Adipocyte (in vitro differentiated cells): ENCODE measurements at regions not wholly inside any gene's neighbourhood (a gene's known extent, or its start where the extent isn't known, plus 50 kb on each side); places are given as distances from the start of the nearest gene placed in this dataset.
"Not testable (repeated sequence)": the region's sequence is repeated elsewhere in the genome, so short reads cannot be mapped to it uniquely, and the experiment has no call there.

Experiments used
- DNase-seq: peaks from one replicate; pipeline ENCODE4 v3.0.0-alpha.2; 2015; ENCODE audit warnings: low read depth
- H3K27me3 ChIP-seq: replicated peaks from 2 replicates; pipeline ENCODE4 v1.7.0; 2013; ENCODE audit warnings: mild to moderate bottlenecking, low read length, moderate library complexity; ENCODE audit not compliant: control insufficient read depth, insufficient read depth
- H3K36me3 ChIP-seq: 2 replicates; pipeline ENCODE4 v1.7.0; 2013; ENCODE audit warnings: low read length, mild to moderate bottlenecking, moderate library complexity; ENCODE audit not compliant: control insufficient read depth, insufficient read depth, severe bottlenecking
- H3K4me1 ChIP-seq: 2 replicates; pipeline ENCODE4 v1.7.0; 2013; ENCODE audit warnings: mild to moderate bottlenecking, low read length, moderate library complexity; ENCODE audit not compliant: control insufficient read depth, insufficient read depth
- H3K4me3 ChIP-seq: 2 replicates; pipeline ENCODE4 v1.7.0; 2013; ENCODE audit warnings: mild to moderate bottlenecking, low read length, moderate library complexity
- H3K9ac ChIP-seq: 2 replicates; pipeline ENCODE4 v1.7.0; 2013; ENCODE audit warnings: mild to moderate bottlenecking, low read length, moderate library complexity
- H3K9me3 ChIP-seq: 2 replicates; pipeline ENCODE4 v1.7.0; 2013; ENCODE audit warnings: mild to moderate bottlenecking, low read length, moderate library complexity; ENCODE audit not compliant: control insufficient read depth

GRCh38 chr12:131635012-131635411, 75.9 kb upstream of the SFSWAP start:
- not testable (repeated sequence) for H3K9me3 ChIP-seq, H3K4me1 ChIP-seq, DNase-seq

GRCh38 chr12:131635491-131636122, 75.3 kb upstream of the SFSWAP start:
- DNase-seq = no peak
- Histone ChIP-seq H3K4me3 (no peak overlapping the region), H3K9ac (no peak overlapping the region), H3K9me3 (no peaks in the 10 kb centered on the region), H3K27me3 (peaks cover 24% of the 10 kb centered on the region), H3K4me1 (no peaks in the 10 kb centered on the region), H3K36me3 (no peaks in the 10 kb centered on the region)

More at GRCh38 chr12:131635012-131635411, 75.9 kb upstream of the SFSWAP start:
- not testable (repeated sequence) for H3K36me3 ChIP-seq, H3K4me3 ChIP-seq, H3K9ac ChIP-seq
- H3K27me3 ChIP-seq = peaks cover 18% of the 10 kb centered on the region

GRCh38 chr12:131636266-131636665, 74.6 kb upstream of the SFSWAP start:
- H3K9me3 ChIP-seq = no peaks in the 10 kb centered on the region
- DNase-seq = no peak

GRCh38 chr12:131636940-131637750, 73.7 kb upstream of the SFSWAP start:
- no peaks in the 10 kb centered on the region for H3K4me1 ChIP-seq
- no peaks in the 10 kb centered on the region for H3K9me3 ChIP-seq
- DNase-seq = no peak
- H3K36me3 ChIP-seq = no peaks in the 10 kb centered on the region
- peaks cover 26% of the 10 kb centered on the region for H3K27me3 ChIP-seq
- no peak overlapping the region for H3K4me3 ChIP-seq
- H3K9ac ChIP-seq = no peak overlapping the region

More at GRCh38 chr12:131636266-131636665, 74.6 kb upstream of the SFSWAP start:
- Histone ChIP-seq H3K9ac (no peak overlapping the region), H3K4me1 (no peaks in the 10 kb centered on the region), H3K36me3 (no peaks in the 10 kb centered on the region), H3K27me3 (peaks cover 21% of the 10 kb centered on the region), H3K4me3 (no peak overlapping the region)

- H3K9me3 ChIP-seq = no peaks in the 10 kb centered on the region
- no peak overlapping the region for H3K4me3 ChIP-seq
- no peaks in the 10 kb centered on the region for H3K4me1 ChIP-seq
- H3K36me3 ChIP-seq = no peaks in the 10 kb centered on the region
- H3K9ac ChIP-seq = no peak overlapping the region
- DNase-seq = no peak
- peaks cover 28% of the 10 kb centered on the region for H3K27me3 ChIP-seq
Measured at GRCh38 chr12:131637986-131638385, 72.9 kb upstream of the SFSWAP start.

- Histone ChIP-seq H3K36me3 (no peaks in the 10 kb centered on the region), H3K27me3 (peaks cover 37% of the 10 kb centered on the region), H3K4me3 (no peak overlapping the region), H3K4me1 (no peaks in the 10 kb centered on the region), H3K9me3 (no peaks in the 10 kb centered on the region), H3K9ac (no peak overlapping the region)
- no peak for DNase-seq
Measured at GRCh38 chr12:131639270-131639940, 71.5 kb upstream of the SFSWAP start.

- Histone ChIP-seq H3K9me3 (no peaks in the 10 kb centered on the region), H3K27me3 (peaks cover 37% of the 10 kb centered on the region), H3K9ac (no peak overlapping the region), H3K4me3 (no peak overlapping the region), H3K4me1 (no peaks in the 10 kb centered on the region), H3K36me3 (no peaks in the 10 kb centered on the region)
- DNase-seq = no peak
Measured at GRCh38 chr12:131640525-131640924, 70.4 kb upstream of the SFSWAP start.

GRCh38 chr12:131641315-131641714, 69.6 kb upstream of the SFSWAP start:
- Histone ChIP-seq H3K4me3 (no peak overlapping the region), H3K9ac (no peak overlapping the region), H3K36me3 (no peaks in the 10 kb centered on the region), H3K27me3 (peaks cover 37% of the 10 kb centered on the region), H3K4me1 (no peaks in the 10 kb centered on the region), H3K9me3 (no peaks in the 10 kb centered on the region)
- no peak for DNase-seq

- Histone ChIP-seq H3K36me3 (no peaks in the 10 kb centered on the region), H3K27me3 (peaks cover 37% of the 10 kb centered on the region), H3K4me3 (no peak overlapping the region), H3K9ac (no peak overlapping the region), H3K4me1 (no peaks in the 10 kb centered on the region), H3K9me3 (no peaks in the 10 kb centered on the region)
- DNase-seq = no peak
Measured at GRCh38 chr12:131642101-131642540, 68.8 kb upstream of the SFSWAP start.

GRCh38 chr12:131642771-131643170, 68.1 kb upstream of the SFSWAP start:
- H3K4me1 ChIP-seq = no peaks in the 10 kb centered on the region
- DNase-seq = no peak
- H3K9ac ChIP-seq = no peak overlapping the region
- H3K4me3 ChIP-seq = no peak overlapping the region
- no peaks in the 10 kb centered on the region for H3K9me3 ChIP-seq
- no peaks in the 10 kb centered on the region for H3K36me3 ChIP-seq
- peaks cover 37% of the 10 kb centered on the region for H3K27me3 ChIP-seq
